ENCODE measurements at regions not wholly inside any gene's neighbourhood (a gene's known extent, or its start where the extent isn't known, plus 50 kb on each side); places are given as distances from the start of the nearest gene placed in this dataset.
"Not testable (repeated sequence)": the region's sequence is repeated elsewhere in the genome, so short reads cannot be mapped to it uniquely, and the experiment has no call there.

GRCh38 chr2:234880551-234881211, 71.1 kb upstream of the SH3BP4 start:
- H3K4me3 ChIP-seq (ENCODE audit: low read depth, low read length): no peak overlapping the region
- DNase-seq (ENCODE audit: low read depth): no peak
- no peak for TF ChIP-seq CTCF (IDR thresholded peaks at IDR 0.05; ENCODE audit: insufficient read depth, low read depth, low read length, missing control alignments)

- no peak overlapping the region for H3K4me3 ChIP-seq (ENCODE audit: low read depth, low read length)
- no peak for TF ChIP-seq CTCF (IDR thresholded peaks at IDR 0.05; ENCODE audit: insufficient read depth, low read depth, low read length, missing control alignments)
- no peak for DNase-seq (ENCODE audit: low read depth)
Observed at GRCh38 chr2:234879671-234880455, 72.0 kb upstream of the SH3BP4 start.

GRCh38 chr2:234876621-234877020, 75.2 kb upstream of the SH3BP4 start:
- DNase-seq (ENCODE audit: low read depth); H3K4me3 ChIP-seq (ENCODE audit: low read depth, low read length): not testable (repeated sequence)

- H3K4me3 ChIP-seq (ENCODE audit: low read depth, low read length): no peak overlapping the region
- TF ChIP-seq CTCF (IDR thresholded peaks at IDR 0.05; ENCODE audit: insufficient read depth, low read depth, low read length, missing control alignments): no peak
- DNase-seq (ENCODE audit: low read depth): no peak
Observed at GRCh38 chr2:234874347-234875046, 77.3 kb upstream of the SH3BP4 start.

- DNase-seq (ENCODE audit: low read depth): no peak
- no peak for TF ChIP-seq CTCF (IDR thresholded peaks at IDR 0.05; ENCODE audit: insufficient read depth, low read depth, low read length, missing control alignments)
- no peak overlapping the region for H3K4me3 ChIP-seq (ENCODE audit: low read depth, low read length)
Observed at GRCh38 chr2:234873828-234874173, 78.0 kb upstream of the SH3BP4 start.

GRCh38 chr2:234873103-234873827, 78.6 kb upstream of the SH3BP4 start:
- no peak overlapping the region for H3K4me3 ChIP-seq (ENCODE audit: low read depth, low read length)
- TF ChIP-seq CTCF (IDR thresholded peaks at IDR 0.05; ENCODE audit: insufficient read depth, low read depth, low read length, missing control alignments): no peak
- DNase-seq (ENCODE audit: low read depth): no peak

GRCh38 chr2:234869969-234870368, 81.8 kb upstream of the SH3BP4 start:
- TF ChIP-seq CTCF (IDR thresholded peaks at IDR 0.05; ENCODE audit: insufficient read depth, low read depth, low read length, missing control alignments): no peak
- no peak for DNase-seq (ENCODE audit: low read depth)

More at GRCh38 chr2:234869969-234870368, 81.8 kb upstream of the SH3BP4 start:
- H3K4me3 ChIP-seq (ENCODE audit: low read depth, low read length): no peak overlapping the region
